Endothelial cell of hepatic sinusoid (primary cell): ENCODE measurements at regions not wholly inside any gene's neighbourhood (a gene's known extent, or its start where the extent isn't known, plus 50 kb on each side); places are given as distances from the start of the nearest gene placed in this dataset.

Experiments
- in situ Hi-C: cut with HindIII; loops from 2 replicates; pipeline ENCODE4 v1.10.0; 2017; ENCODE audit warnings: low sequenced_read_pairs

DNA sequence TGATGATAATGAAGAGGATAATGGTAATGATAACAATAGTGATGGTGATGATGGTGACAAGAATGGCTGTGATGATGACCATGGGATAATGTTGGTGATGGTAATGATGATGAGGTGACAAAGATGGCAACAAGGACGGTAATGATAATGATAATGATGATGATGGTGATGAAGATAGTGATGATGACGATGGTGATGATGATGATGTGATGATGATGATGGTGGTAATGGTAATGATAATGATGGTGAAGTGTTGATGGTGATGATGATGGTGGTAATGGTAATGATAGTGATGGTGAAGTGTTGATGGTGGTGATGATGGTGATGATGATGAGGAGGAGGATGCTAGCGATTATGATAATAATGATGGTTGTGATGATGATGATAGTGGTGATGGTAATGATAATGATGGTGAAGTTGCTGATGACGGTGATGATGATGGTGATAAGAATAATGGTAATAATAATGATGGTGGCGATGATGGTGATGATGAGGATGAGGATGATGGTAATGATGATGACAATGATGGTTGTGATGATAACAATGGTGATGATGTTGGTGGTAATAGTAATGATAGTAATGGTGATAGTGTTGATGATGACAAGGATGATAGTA is 54.7 kb upstream of the OPCML start:
- in situ Hi-C loops, result no loop called here

DNA sequence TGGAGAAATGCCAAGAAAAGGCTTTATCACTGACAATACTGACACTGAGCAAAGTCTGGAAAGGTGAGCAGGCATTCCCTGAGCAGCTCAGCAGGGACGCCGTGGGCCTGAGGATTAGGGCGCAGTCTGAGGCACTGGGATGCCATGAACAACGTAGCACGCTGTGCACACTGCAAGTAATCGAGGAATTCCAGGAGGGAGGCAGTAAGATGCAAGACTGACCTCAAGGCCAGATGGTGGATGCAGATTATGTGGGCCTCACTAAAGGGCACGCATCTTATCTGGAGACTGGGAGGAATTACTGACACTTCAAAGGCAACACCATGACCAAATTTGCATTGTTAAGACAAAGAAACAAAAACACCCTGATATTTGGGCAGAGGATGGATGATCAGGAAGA is 50.4 kb upstream of the OPCML start:
- in situ Hi-C loops, result no loop called here

GRCh38 chr11:133582326-133582725 is 50.0 kb upstream of the OPCML start:
- in situ Hi-C loops, result no loop called here
